Parathyroid adenoma (tissue), 2 donors: ENCODE measurements at regions not wholly inside any gene's neighbourhood (a gene's known extent, or its start where the extent isn't known, plus 50 kb on each side); places are given as distances from the start of the nearest gene placed in this dataset.
A peak's percentile ranks its signal among the peaks of the same experiment; 100 is the strongest.

Experiments
- H2AFZ ChIP-seq: fragments of 300-600 bp; sonication (generic); one replicate; pipeline ENCODE4 v1.7.0; 2017; ENCODE audit warnings: antibody characterized with exemption, mild to moderate bottlenecking
- H3K27ac ChIP-seq: fragments of 300-600 bp; sonication (generic); one replicate; pipeline ENCODE4 v1.7.0; 2017
- H3K27me3 ChIP-seq: fragments of 300-600 bp; sonication (generic); one replicate; pipeline ENCODE4 v1.7.0; 2017; ENCODE audit warnings: low read length; ENCODE audit not compliant: control insufficient read depth, insufficient read depth
- H3K36me3 ChIP-seq: fragments of 300-600 bp; sonication (generic); one replicate; pipeline ENCODE4 v1.7.0; 2017; ENCODE audit warnings: low read length; ENCODE audit not compliant: control insufficient read depth, insufficient read depth
- H3K4me1 ChIP-seq: fragments of 300-600 bp; sonication (generic); one replicate; pipeline ENCODE4 v1.7.0; 2017; ENCODE audit warnings: control low read depth
- H3K4me2 ChIP-seq: fragments of 300-600 bp; sonication (generic); one replicate; pipeline ENCODE4 v1.7.0; 2017; ENCODE audit warnings: low read length
- H3K4me3 ChIP-seq: fragments of 300-600 bp; sonication (generic); one replicate; pipeline ENCODE4 v1.7.0; 2017; ENCODE audit warnings: low read depth, low read length
- H3K79me2 ChIP-seq: fragments of 300-600 bp; sonication (generic); one replicate; pipeline ENCODE4 v1.7.0; 2017; ENCODE audit warnings: control low read depth
- H3K9ac ChIP-seq: fragments of 300-600 bp; sonication (generic); one replicate; pipeline ENCODE4 v1.7.0; 2017; ENCODE audit warnings: mild to moderate bottlenecking
- H3K9me3 ChIP-seq: fragments of 300-600 bp; sonication (generic); one replicate; pipeline ENCODE4 v1.7.0; 2017; ENCODE audit warnings: low read length; ENCODE audit not compliant: control insufficient read depth
- TF ChIP-seq, protein P1 (sequence below): fragments of 300-600 bp; sonication (generic); IDR thresholded peaks from one replicate; pipeline ENCODE4 v1.7.0; 2017; ENCODE audit warnings: antibody characterized with exemption, mild to moderate bottlenecking
- donor health status: primary hyperparathyroidism.

DNA sequence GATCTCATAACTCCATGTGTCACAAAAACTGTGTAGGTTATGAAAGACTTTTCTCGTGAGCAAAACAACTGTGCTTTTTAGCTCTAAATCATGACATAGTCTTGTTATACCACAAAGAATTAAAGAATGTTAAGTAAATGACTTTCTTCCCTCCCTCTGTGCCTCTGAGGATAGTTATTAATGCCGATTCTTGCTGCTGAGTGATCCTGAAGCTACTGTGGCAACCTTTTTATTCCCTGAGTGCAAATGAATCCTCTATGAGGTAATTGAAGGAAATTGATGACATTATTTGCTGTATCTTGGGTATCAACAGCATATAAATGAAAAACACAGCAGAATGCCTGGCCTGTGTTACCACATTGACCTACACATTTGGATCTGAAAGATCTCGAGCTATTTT lies 142.2 kb upstream of the HDAC9 start:
- Histone ChIP-seq H3K79me2 (no peaks in the 10 kb centered on the region), H2AFZ (peak overlapping the region; percentile 17), H3K4me1 (no peaks in the 10 kb centered on the region), H3K4me2 (no peak overlapping the region), H3K36me3 (no peaks in the 10 kb centered on the region), H3K27ac (no peak overlapping the region), H3K9me3 (no peaks in the 10 kb centered on the region), H3K27me3 (no peaks in the 10 kb centered on the region), H3K9ac (no peak overlapping the region), H3K4me3 (no peak overlapping the region)
- TF ChIP-seq, protein P1, sequence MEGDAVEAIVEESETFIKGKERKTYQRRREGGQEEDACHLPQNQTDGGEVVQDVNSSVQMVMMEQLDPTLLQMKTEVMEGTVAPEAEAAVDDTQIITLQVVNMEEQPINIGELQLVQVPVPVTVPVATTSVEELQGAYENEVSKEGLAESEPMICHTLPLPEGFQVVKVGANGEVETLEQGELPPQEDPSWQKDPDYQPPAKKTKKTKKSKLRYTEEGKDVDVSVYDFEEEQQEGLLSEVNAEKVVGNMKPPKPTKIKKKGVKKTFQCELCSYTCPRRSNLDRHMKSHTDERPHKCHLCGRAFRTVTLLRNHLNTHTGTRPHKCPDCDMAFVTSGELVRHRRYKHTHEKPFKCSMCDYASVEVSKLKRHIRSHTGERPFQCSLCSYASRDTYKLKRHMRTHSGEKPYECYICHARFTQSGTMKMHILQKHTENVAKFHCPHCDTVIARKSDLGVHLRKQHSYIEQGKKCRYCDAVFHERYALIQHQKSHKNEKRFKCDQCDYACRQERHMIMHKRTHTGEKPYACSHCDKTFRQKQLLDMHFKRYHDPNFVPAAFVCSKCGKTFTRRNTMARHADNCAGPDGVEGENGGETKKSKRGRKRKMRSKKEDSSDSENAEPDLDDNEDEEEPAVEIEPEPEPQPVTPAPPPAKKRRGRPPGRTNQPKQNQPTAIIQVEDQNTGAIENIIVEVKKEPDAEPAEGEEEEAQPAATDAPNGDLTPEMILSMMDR, result no peak

DNA sequence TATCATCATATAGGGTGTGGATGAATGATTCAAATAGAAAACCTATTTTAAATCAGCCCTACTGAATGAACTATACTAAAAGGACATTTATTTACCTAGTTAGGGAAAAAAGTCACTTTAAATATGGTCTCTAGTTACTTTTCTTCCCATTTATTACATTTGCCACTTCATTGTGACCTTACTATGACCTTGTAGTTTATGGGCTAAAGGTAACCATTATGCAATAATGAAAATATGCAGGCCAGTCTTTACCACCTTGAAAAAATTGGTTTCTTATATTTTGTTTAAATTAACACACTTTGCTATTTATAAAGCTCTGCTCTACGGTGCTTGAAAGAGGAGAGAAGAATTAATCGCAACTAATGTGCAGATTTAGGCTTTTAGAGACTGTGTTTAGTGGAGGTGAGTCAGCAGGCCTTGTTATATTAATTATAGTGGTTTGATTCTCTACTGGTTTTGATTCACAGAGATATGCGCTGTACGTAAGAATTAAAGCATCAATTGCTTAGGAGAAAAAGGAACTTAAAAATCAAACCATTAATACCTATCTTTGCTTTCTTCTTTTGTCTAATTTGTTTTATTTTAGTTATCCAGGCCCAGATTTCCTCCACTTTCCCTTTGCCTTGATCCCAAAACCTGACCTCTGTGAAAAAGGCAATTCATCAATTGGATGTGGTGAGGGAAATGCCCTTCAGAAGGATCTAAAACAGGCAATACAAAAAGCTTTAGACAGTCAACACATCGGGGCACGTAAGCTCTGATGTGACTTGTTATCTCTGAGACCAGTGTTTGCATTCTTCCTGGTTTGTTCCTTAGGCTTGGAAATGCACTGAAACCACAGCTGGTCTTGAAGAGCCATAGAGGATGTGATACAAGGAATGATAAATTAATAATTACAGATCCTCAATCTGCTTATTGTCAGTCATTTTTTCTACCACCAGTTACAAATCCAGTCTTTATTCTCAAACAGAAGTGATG lies 141.2 kb upstream of the HDAC9 start:
- H3K4me2 ChIP-seq, result no peak overlapping the region
- no peak overlapping the region for H3K4me3 ChIP-seq
- no peak overlapping the region for H3K9ac ChIP-seq
- H3K27ac ChIP-seq, result no peak overlapping the region
- H3K36me3 ChIP-seq, result no peaks in the 10 kb centered on the region
- TF ChIP-seq, protein P1, result no peak
- no peaks in the 10 kb centered on the region for H3K4me1 ChIP-seq
- H3K79me2 ChIP-seq, result no peaks in the 10 kb centered on the region
- H3K9me3 ChIP-seq, result no peaks in the 10 kb centered on the region
- no peaks in the 10 kb centered on the region for H3K27me3 ChIP-seq
- H2AFZ ChIP-seq, result peak overlapping the region; percentile 18

DNA sequence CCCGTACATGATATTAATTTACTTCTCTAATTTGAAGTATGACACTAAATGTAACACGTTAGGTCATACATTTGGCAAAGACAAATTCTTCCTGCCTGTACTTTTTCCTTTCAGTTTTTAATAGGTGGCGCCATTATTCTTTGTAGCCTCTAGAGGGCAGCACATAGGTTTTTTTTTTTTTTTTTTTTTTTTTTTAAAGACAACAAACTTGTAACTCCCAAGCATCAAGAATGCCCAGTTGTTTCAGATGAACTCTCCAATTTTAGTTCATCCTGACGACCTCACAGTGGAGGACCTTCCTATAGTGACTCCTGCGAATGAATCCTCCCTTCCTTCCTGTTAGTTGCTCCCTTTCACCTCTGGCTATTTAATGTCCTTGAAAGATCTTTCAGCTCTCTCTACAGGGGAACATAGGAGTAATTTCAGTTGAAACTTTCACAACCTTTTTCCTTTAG lies 139.3 kb upstream of the HDAC9 start:
- H3K79me2 ChIP-seq, result no peaks in the 10 kb centered on the region

DNA sequence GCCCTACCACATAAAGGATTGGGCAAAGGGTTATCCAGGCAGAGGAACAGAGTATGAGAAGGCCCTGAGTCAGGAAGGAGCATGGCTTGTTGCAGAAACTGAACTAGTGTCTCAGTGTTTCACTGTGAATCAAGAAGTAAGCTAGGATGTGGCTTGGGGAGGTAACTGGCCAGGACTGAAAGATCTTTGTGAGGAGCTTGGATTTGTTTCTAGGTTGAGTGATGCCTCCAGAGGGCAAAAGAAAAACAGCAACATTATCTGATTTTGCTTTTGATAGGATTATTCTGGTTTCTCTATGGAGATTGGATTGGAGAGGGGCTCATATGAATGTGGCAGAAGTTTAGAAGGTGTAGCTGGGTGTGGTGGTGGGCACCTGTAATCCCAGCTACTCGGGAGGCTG lies 137.9 kb upstream of the HDAC9 start:
- no peaks in the 10 kb centered on the region for H3K27me3 ChIP-seq
- H3K4me3 ChIP-seq, result no peak overlapping the region
- no peak overlapping the region for H3K27ac ChIP-seq
- H3K4me2 ChIP-seq, result no peak overlapping the region
- TF ChIP-seq, protein P1, result no peak
- no peaks in the 10 kb centered on the region for H3K4me1 ChIP-seq
- no peaks in the 10 kb centered on the region for H3K36me3 ChIP-seq
- no peak overlapping the region for H2AFZ ChIP-seq
- no peak overlapping the region for H3K9ac ChIP-seq
- H3K79me2 ChIP-seq, result no peaks in the 10 kb centered on the region
- H3K9me3 ChIP-seq, result no peaks in the 10 kb centered on the region

More for the DNA sequence above, 139.3 kb upstream of the HDAC9 start:
- H3K36me3 ChIP-seq, result no peaks in the 10 kb centered on the region
- H3K27ac ChIP-seq, result no peak overlapping the region
- H3K27me3 ChIP-seq, result no peaks in the 10 kb centered on the region
- no peaks in the 10 kb centered on the region for H3K4me1 ChIP-seq
- H3K9ac ChIP-seq, result no peak overlapping the region
- H2AFZ ChIP-seq, result no peak overlapping the region
- TF ChIP-seq, protein P1, result peak; percentile 67
- peak overlapping the region; percentile 64 for H3K4me2 ChIP-seq
- H3K9me3 ChIP-seq, result no peaks in the 10 kb centered on the region
- H3K4me3 ChIP-seq, result peak overlapping the region; percentile 37
